H1 (cell line): ENCODE measurements at regions not wholly inside any gene's neighbourhood (a gene's known extent, or its start where the extent isn't known, plus 50 kb on each side); places are given as distances from the start of the nearest gene placed in this dataset.

Experiments
- CTCF ChIA-PET: fragments of 300-600 bp; sonication (Branson Sonifier 250); formaldehyde crosslinking; loops from one replicate; lab custom pipeline; 2021; ENCODE audit not compliant: partially characterized antibody; lab: Charles Lee
- POLR2A ChIA-PET: fragments of 300-600 bp; sonication (Branson Sonifier 250); formaldehyde crosslinking; loops from one replicate; lab custom pipeline; 2021; ENCODE audit warnings: inconsistent platforms; ENCODE audit not compliant: partially characterized antibody; lab: Charles Lee
- DNase-seq, 2 experiments: peaks; one replicate each; pipeline versions ENCODE4 v3.0.0 to v3.0.0-alpha.2; 2010 to 2022; ENCODE audit warnings: low spot score in 2 of 2, low read depth in 1 of 2, mixed read lengths in 1 of 2
- FAIRE-seq: peaks from 2 replicates; lab custom pipeline; 2011; peaks lifted over from hg19 to GRCh38; lab: Jason Lieb, UNC
- H2AFZ ChIP-seq: 2 replicates; pipeline ENCODE4 v1.8.1; 2012; ENCODE audit warnings: low read length, inconsistent platforms
- H2AK5ac ChIP-seq: 2 replicates; pipeline ENCODE4 v1.6.1; 2013; ENCODE audit warnings: low read depth, low read length
- H2BK120ac ChIP-seq: replicated peaks from 2 replicates; pipeline ENCODE3; 2013; ENCODE audit warnings: low read depth, low read length, inconsistent platforms
- H2BK12ac ChIP-seq: 2 replicates; pipeline ENCODE4 v1.6.1; 2013; ENCODE audit warnings: low read depth, low read length
- H2BK15ac ChIP-seq: 2 replicates; pipeline ENCODE4 v1.6.1; 2013; ENCODE audit warnings: low read length
- H2BK20ac ChIP-seq: 2 replicates; pipeline ENCODE4 v1.6.1; 2013; ENCODE audit warnings: low read length
- H2BK5ac ChIP-seq: 2 replicates; pipeline ENCODE4 v1.6.1; 2013; ENCODE audit warnings: low read depth, low read length
- H3K14ac ChIP-seq: 2 replicates; pipeline ENCODE4 v1.6.1; 2013; ENCODE audit warnings: inconsistent platforms; ENCODE audit not compliant: insufficient read length
- H3K18ac ChIP-seq: 2 replicates; pipeline ENCODE4 v1.6.1; 2013; ENCODE audit warnings: low read length; ENCODE audit errors: extremely low read depth
- H3K23ac ChIP-seq: 2 replicates; pipeline ENCODE4 v1.6.1; 2013; ENCODE audit warnings: inconsistent platforms; ENCODE audit not compliant: insufficient read length
- H3K23me2 ChIP-seq: 2 replicates; pipeline ENCODE4 v1.6.1; 2013; ENCODE audit warnings: low read depth, low read length
- H3K27ac ChIP-seq: 2 replicates; pipeline ENCODE4 v1.6.1; 2011; ENCODE audit warnings: low read depth, low read length, inconsistent platforms
- H3K27me3 ChIP-seq, 4 experiments: replicated peaks in 1 of 4; 1 replicate in 1 of 4; 2 replicates in 3 of 4; pipeline versions ENCODE4 v1.6.1 to v1.8.1; 2011 to 2013; ENCODE audit warnings: low read length in 3 of 4, mild to moderate bottlenecking in 3 of 4, inconsistent platforms in 2 of 4, mixed read lengths in 2 of 4, moderate library complexity in 1 of 4; ENCODE audit not compliant: control insufficient read depth in 3 of 4, insufficient read depth in 3 of 4; ENCODE audit errors: extremely low read depth in 1 of 4
- H3K36me3 ChIP-seq, 4 experiments: 2 replicates each; pipeline versions ENCODE4 v1.6.1 to v1.8.1; 2011 to 2013; ENCODE audit warnings: mild to moderate bottlenecking in 4 of 4, low read length in 3 of 4, moderate library complexity in 2 of 4, control low read depth in 1 of 4, inconsistent platforms in 1 of 4; ENCODE audit not compliant: insufficient read depth in 4 of 4, control insufficient read depth in 2 of 4
- H3K4ac ChIP-seq: replicated peaks from 2 replicates; pipeline ENCODE3; 2013; ENCODE audit warnings: low read length, low read depth, mixed read lengths, inconsistent platforms; ENCODE audit not compliant: insufficient read length
- H3K4me1 ChIP-seq, 4 experiments: replicated peaks in 1 of 4; 1 replicate in 1 of 4; 2 replicates in 3 of 4; pipeline versions ENCODE4 v1.6.1 to v1.8.1; 2011 to 2013; ENCODE audit warnings: low read length in 3 of 4, inconsistent platforms in 2 of 4, mixed read lengths in 1 of 4; ENCODE audit not compliant: insufficient read depth in 4 of 4, control insufficient read depth in 3 of 4
- H3K4me2 ChIP-seq, 2 experiments: 2 replicates each; pipeline versions ENCODE4 v1.6.1 to v1.8.1; 2011 to 2013; ENCODE audit warnings: low read depth in 2 of 2, low read length in 2 of 2, control low read depth in 1 of 2, inconsistent platforms in 1 of 2, mild to moderate bottlenecking in 1 of 2; ENCODE audit not compliant: insufficient read depth in 1 of 2
- H3K4me3 ChIP-seq, 4 experiments: fragments of 200-600, 300-600 bp in 1 of 4; sonication (generic), shearing (Covaris generic), sonication (Bioruptor Twin) in 1 of 4; 2 replicates each; pipeline versions ENCODE4 v1.5.1 to v1.8.1; 2011 to 2016; ENCODE audit warnings: low read length in 4 of 4, low read depth in 3 of 4, control low read depth in 2 of 4, inconsistent platforms in 2 of 4, mild to moderate bottlenecking in 2 of 4, mixed read lengths in 1 of 4, moderate library complexity in 1 of 4; ENCODE audit not compliant: insufficient read depth in 2 of 4; ENCODE audit errors: extremely low read depth in 1 of 4
- H3K56ac ChIP-seq: replicated peaks from 2 replicates; pipeline ENCODE3; 2013; ENCODE audit warnings: low read depth, mild to moderate bottlenecking, mixed read lengths, low read length, inconsistent platforms; ENCODE audit not compliant: insufficient read length
- H3K79me1 ChIP-seq: 2 replicates; pipeline ENCODE4 v1.6.1; 2013; ENCODE audit warnings: low read depth, low read length, control low read depth
- H3K79me2 ChIP-seq, 2 experiments: 2 replicates each; pipeline versions ENCODE4 v1.6.1 to v1.8.1; 2012 to 2013; ENCODE audit warnings: low read length in 2 of 2, mild to moderate bottlenecking in 2 of 2, inconsistent platforms in 1 of 2; ENCODE audit not compliant: insufficient read depth in 2 of 2, control insufficient read depth in 1 of 2
- H3K9ac ChIP-seq, 4 experiments: replicated peaks in 1 of 4; 1 replicate in 1 of 4; 2 replicates in 3 of 4; pipeline versions ENCODE4 v1.6.1 to v1.8.1; 2011 to 2013; ENCODE audit warnings: low read depth in 3 of 4, low read length in 3 of 4, control low read depth in 2 of 4, mild to moderate bottlenecking in 2 of 4, moderate library complexity in 2 of 4, inconsistent platforms in 1 of 4; ENCODE audit errors: extremely low read depth in 1 of 4
- H3K9me3 ChIP-seq, 2 experiments: 2 replicates each; pipeline versions ENCODE4 v1.6.1 to v1.8.1; 2012 to 2013; ENCODE audit warnings: mild to moderate bottlenecking in 2 of 2, moderate library complexity in 2 of 2, control low read depth in 1 of 2, inconsistent platforms in 1 of 2, low read depth in 1 of 2, low read length in 1 of 2, mixed read lengths in 1 of 2; ENCODE audit not compliant: insufficient read depth in 2 of 2
- H4K20me1 ChIP-seq, 2 experiments: replicated peaks in 1 of 2; 2 replicates each; pipeline versions ENCODE3 to v1.8.1; 2011 to 2013; ENCODE audit warnings: inconsistent platforms in 2 of 2, low read length in 2 of 2, mild to moderate bottlenecking in 1 of 2; ENCODE audit not compliant: insufficient read depth in 2 of 2, control insufficient read depth in 1 of 2
- H4K5ac ChIP-seq: 2 replicates; pipeline ENCODE4 v1.6.1; 2013; ENCODE audit warnings: low read length, low read depth, mixed read lengths, inconsistent platforms; ENCODE audit not compliant: insufficient read length
- H4K8ac ChIP-seq: 2 replicates; pipeline ENCODE4 v1.8.0; 2013; ENCODE audit warnings: mild to moderate bottlenecking, moderate library complexity, low read length, inconsistent platforms; ENCODE audit not compliant: insufficient read depth; ENCODE audit errors: extremely low read depth
- H4K91ac ChIP-seq: replicated peaks from 2 replicates; pipeline ENCODE3; 2013; ENCODE audit warnings: low read length, mixed read lengths, inconsistent platforms; ENCODE audit not compliant: insufficient read length
- BRCA1 ChIP-seq: IDR thresholded peaks from 2 replicates; pipeline ENCODE4 v1.6.1; 2012; ENCODE audit warnings: low read depth, low read length, improper control_type of control experiment
- EP300 ChIP-seq, 2 experiments: IDR thresholded peaks; 1 replicate in 1 of 2; 2 replicates in 1 of 2; pipeline ENCODE4 v1.6.1; 2011 to 2012; ENCODE audit warnings: low read depth in 2 of 2, low read length in 2 of 2, mild to moderate bottlenecking in 2 of 2, borderline replicate concordance in 1 of 2, inconsistent platforms in 1 of 2, moderate library complexity in 1 of 2
- GABPA ChIP-seq: IDR thresholded peaks from 2 replicates; pipeline ENCODE4 v1.6.1; 2011; ENCODE audit warnings: mild to moderate bottlenecking, low read length, moderate library complexity, borderline replicate concordance; ENCODE audit not compliant: insufficient read depth
- GTF2F1 ChIP-seq: IDR thresholded peaks from 2 replicates; pipeline ENCODE4 v1.6.1; 2012; ENCODE audit warnings: low read depth, low read length, improper control_type of control experiment, borderline replicate concordance
- HDAC6 ChIP-seq: IDR thresholded peaks from one replicate; pipeline ENCODE4 v1.7.1; 2012; ENCODE audit warnings: low read depth, mild to moderate bottlenecking, inconsistent platforms, low read length, moderate library complexity
- NRF1 ChIP-seq: IDR thresholded peaks from 2 replicates; pipeline ENCODE4 v1.6.1; 2011; ENCODE audit warnings: mild to moderate bottlenecking, low read depth, low read length, improper control_type of control experiment
- POLR2A ChIP-seq, 2 experiments: IDR thresholded peaks; 1 replicate in 1 of 2; 2 replicates in 1 of 2; pipeline ENCODE4 v1.6.1; 2011; ENCODE audit warnings: low read depth in 2 of 2, low read length in 2 of 2, mild to moderate bottlenecking in 2 of 2; ENCODE audit errors: control extremely low read depth in 1 of 2
- RBBP5 ChIP-seq: IDR thresholded peaks from 2 replicates; pipeline ENCODE4 v1.7.1; 2012; ENCODE audit warnings: low read depth, mild to moderate bottlenecking, inconsistent platforms, low read length, moderate library complexity, borderline replicate concordance
- RNF2 ChIP-seq: fragments of 200-900, 300-1000 bp; sonication (generic); IDR thresholded peaks from 2 replicates; pipeline ENCODE4 v1.7.1; 2016; ENCODE audit warnings: borderline replicate concordance, low read depth, mild to moderate bottlenecking, antibody characterized with exemption, low read length; ENCODE audit not compliant: poor library complexity, severe bottlenecking; ENCODE audit errors: missing control alignments
- RXRA ChIP-seq: IDR thresholded peaks from 2 replicates; pipeline ENCODE4 v1.6.1; 2011; ENCODE audit warnings: low read depth, mild to moderate bottlenecking, low read length, moderate library complexity; ENCODE audit not compliant: insufficient read depth
- SP4 ChIP-seq: IDR thresholded peaks from 2 replicates; pipeline ENCODE4 v1.6.1; 2012; ENCODE audit warnings: low read length, inconsistent platforms
- TEAD4 ChIP-seq: IDR thresholded peaks from 2 replicates; pipeline ENCODE4 v1.6.1; 2012; ENCODE audit warnings: low read depth, low read length, inconsistent platforms, mixed read lengths
- WGBS, 2 experiments: shearing (Covaris generic) in 1 of 2; methylation state at CpG; one replicate each; pipeline versions ENCODE4 v1.1.6 to v1.1.7; 2013 to 2015; ENCODE audit warnings: low lambda C conversion rate in 2 of 2, mixed read lengths in 2 of 2, inconsistent platforms in 1 of 2, low coverage in 1 of 2, missing lambda C conversion rate in 1 of 2; ENCODE audit not compliant: insufficient replicate concordance in 2 of 2, insufficient coverage in 1 of 2, insufficient read length in 1 of 2; ENCODE audit errors: extremely low coverage in 1 of 2, missing lambda C conversion rate in 1 of 2; 5-methylcytosine and 5-hydroxymethylcytosine counted together
- TF ChIP-seq, protein P1 (sequence below): IDR thresholded peaks from 2 replicates; pipeline ENCODE4 v1.6.1; 2012; ENCODE audit warnings: low read length, inconsistent platforms

DNA sequence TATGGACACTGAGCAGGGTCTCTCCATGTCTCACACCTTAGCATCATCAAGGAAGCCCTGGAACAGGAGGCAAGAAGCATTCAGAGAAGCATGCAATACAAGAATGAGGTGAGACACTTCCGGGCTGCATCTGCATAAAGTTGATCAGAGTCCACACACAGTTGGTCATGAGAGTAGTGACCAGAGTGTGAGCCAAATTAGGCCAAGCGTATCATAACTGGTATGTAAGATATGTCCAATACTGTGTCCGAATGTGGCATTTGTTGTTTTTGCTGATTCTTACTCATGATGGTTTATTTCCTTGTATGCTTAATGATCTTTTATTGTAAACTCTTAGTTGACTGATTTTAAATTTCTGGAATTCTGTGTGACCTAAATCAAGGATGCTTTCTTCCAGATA lies 315.7 kb downstream of the INSC start:
- Histone ChIP-seq H4K8ac (no peak overlapping the region), H2BK120ac (no peak overlapping the region), H3K9me3 (no peaks in the 10 kb centered on the region), H2AFZ (no peak overlapping the region), H4K20me1 (no peaks in the 10 kb centered on the region), H2BK12ac (no peak overlapping the region), H3K4ac (no peak overlapping the region), H3K4me3 (no peak overlapping the region), H3K27me3 (no peaks in the 10 kb centered on the region), H3K14ac (no peak overlapping the region), H3K36me3 (no peaks in the 10 kb centered on the region), H3K27ac (no peak overlapping the region), H3K23ac (no peak overlapping the region), H2AK5ac (no peak overlapping the region), H2BK5ac (no peak overlapping the region), H4K5ac (no peak overlapping the region), H3K9ac (no peak overlapping the region), H3K79me2 (no peaks in the 10 kb centered on the region), H3K4me1 (no peaks in the 10 kb centered on the region), H2BK20ac (no peak overlapping the region), H3K4me2 (no peak overlapping the region), H3K18ac (no peak overlapping the region), H3K56ac (no peak overlapping the region), H2BK15ac (no peak overlapping the region), H4K91ac (no peak overlapping the region), H3K79me1 (no peaks in the 10 kb centered on the region), H3K23me2 (no peaks in the 10 kb centered on the region)
- ChIA-PET CTCF (no interaction called here), POLR2A (no interaction called here)
- 92% methylated on average over 3 of the region's 3 CpGs; no CpG with 5 or more reads in 1 of the 2 experiments for WGBS, 2 experiments
- no peak for FAIRE-seq
- DNase-seq = no peak
- TF ChIP-seq RNF2 (no peak), POLR2A (IDR thresholded peaks at IDR 0.05; ENCODE audit: control extremely low read depth in 1 of 2, low read depth in 2 of 2, low read length in 2 of 2) (no peak), SP4 (no peak), GTF2F1 (no peak), EP300 (IDR thresholded peaks at IDR 0.05; ENCODE audit: borderline replicate concordance in 1 of 2, low read depth in 2 of 2, low read length in 2 of 2) (no peak), TEAD4 (no peak), GABPA (no peak), RBBP5 (no peak), NRF1 (no peak), RXRA (no peak), BRCA1 (no peak), HDAC6 (no peak)
- TF ChIP-seq, protein P1, sequence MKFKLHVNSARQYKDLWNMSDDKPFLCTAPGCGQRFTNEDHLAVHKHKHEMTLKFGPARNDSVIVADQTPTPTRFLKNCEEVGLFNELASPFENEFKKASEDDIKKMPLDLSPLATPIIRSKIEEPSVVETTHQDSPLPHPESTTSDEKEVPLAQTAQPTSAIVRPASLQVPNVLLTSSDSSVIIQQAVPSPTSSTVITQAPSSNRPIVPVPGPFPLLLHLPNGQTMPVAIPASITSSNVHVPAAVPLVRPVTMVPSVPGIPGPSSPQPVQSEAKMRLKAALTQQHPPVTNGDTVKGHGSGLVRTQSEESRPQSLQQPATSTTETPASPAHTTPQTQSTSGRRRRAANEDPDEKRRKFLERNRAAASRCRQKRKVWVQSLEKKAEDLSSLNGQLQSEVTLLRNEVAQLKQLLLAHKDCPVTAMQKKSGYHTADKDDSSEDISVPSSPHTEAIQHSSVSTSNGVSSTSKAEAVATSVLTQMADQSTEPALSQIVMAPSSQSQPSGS = no peak
